ENCODE measurements at regions not wholly inside any gene's neighbourhood (a gene's known extent, or its start where the extent isn't known, plus 50 kb on each side); places are given as distances from the start of the nearest gene placed in this dataset.
"Not testable (repeated sequence)": the region's sequence is repeated elsewhere in the genome, so short reads cannot be mapped to it uniquely, and the experiment has no call there.

GRCh38 chr10:32144817-32145688, 88.8 kb upstream of the KIF5B start:
- intact Hi-C loops (cut with DNase I): no loop called here

GRCh38 chr10:32143302-32143847, 87.2 kb upstream of the KIF5B start:
- intact Hi-C loops (cut with DNase I): no loop called here
- no peak for DNase-seq

More at GRCh38 chr10:32144817-32145688, 88.8 kb upstream of the KIF5B start:
- no peak for DNase-seq

- intact Hi-C loops (cut with DNase I): no loop called here
- DNase-seq: no peak
Observed at GRCh38 chr10:32142646-32143045, 86.4 kb upstream of the KIF5B start.

- intact Hi-C loops (cut with DNase I): no loop called here
- DNase-seq: no peak
Observed at GRCh38 chr10:32141018-32141807, 85.0 kb upstream of the KIF5B start.

GRCh38 chr10:32140403-32140802, 84.2 kb upstream of the KIF5B start:
- DNase-seq: no peak
- intact Hi-C loops (cut with DNase I): no loop called here

GRCh38 chr10:32139223-32140073, 83.2 kb upstream of the KIF5B start:
- DNase-seq: peak in 3 of 10 donors; percentile 18 to 85 (median 41)
- intact Hi-C loops (cut with DNase I): no loop called here

- intact Hi-C loops (cut with DNase I): not testable (repeated sequence)
Observed at GRCh38 chr10:32136927-32137326, 80.7 kb upstream of the KIF5B start.

GRCh38 chr10:32135796-32136195, 79.6 kb upstream of the KIF5B start:
- intact Hi-C loops (cut with DNase I); DNase-seq: not testable (repeated sequence)

More at GRCh38 chr10:32136927-32137326, 80.7 kb upstream of the KIF5B start:
- not testable (repeated sequence) for DNase-seq

GRCh38 chr10:32132357-32132946, 76.2 kb upstream of the KIF5B start:
- intact Hi-C loops (cut with DNase I): no loop called here
- DNase-seq: no peak

- no peak for DNase-seq
- intact Hi-C loops (cut with DNase I): no loop called here
Observed at GRCh38 chr10:32131388-32131787, 75.2 kb upstream of the KIF5B start.

GRCh38 chr10:32130788-32131187, 74.6 kb upstream of the KIF5B start:
- no peak for DNase-seq
- intact Hi-C loops (cut with DNase I): no loop called here

GRCh38 chr10:32125023-32125422, 68.8 kb upstream of the KIF5B start:
- peak in 2 of 10 donors; percentile 27 to 29 for DNase-seq
- intact Hi-C loops (cut with DNase I): no loop called here

GRCh38 chr10:32123021-32123420, 66.8 kb upstream of the KIF5B start:
- no peak for DNase-seq
- intact Hi-C loops (cut with DNase I): no loop called here

- no peak for DNase-seq
- intact Hi-C loops (cut with DNase I): no loop called here
Observed at GRCh38 chr10:32121648-32122047, 65.4 kb upstream of the KIF5B start.

GRCh38 chr10:32120147-32120546, 63.9 kb upstream of the KIF5B start:
- intact Hi-C loops (cut with DNase I): no loop called here
- DNase-seq: no peak

GRCh38 chr10:32114508-32114907, 58.3 kb upstream of the KIF5B start:
- DNase-seq: no peak
- intact Hi-C loops (cut with DNase I): no loop called here

GRCh38 chr10:32112055-32112454, 55.8 kb upstream of the KIF5B start:
- DNase-seq: no peak
- intact Hi-C loops (cut with DNase I): no loop called here

GRCh38 chr10:32111585-32111984, 55.4 kb upstream of the KIF5B start:
- intact Hi-C loops (cut with DNase I): no loop called here
- DNase-seq: no peak

GRCh38 chr10:32110790-32111189, 54.6 kb upstream of the KIF5B start:
- no peak for DNase-seq
- intact Hi-C loops (cut with DNase I): no loop called here

- intact Hi-C loops (cut with DNase I): no loop called here
- no peak for DNase-seq
Observed at GRCh38 chr10:32109603-32110002, 53.4 kb upstream of the KIF5B start.
